DMS153 treated with DMSO at 0.1 percent for 48 hours (cell line): ENCODE measurements at regions not wholly inside any gene's neighbourhood (a gene's known extent, or its start where the extent isn't known, plus 50 kb on each side); places are given as distances from the start of the nearest gene placed in this dataset.
"Not testable (repeated sequence)": the region's sequence is repeated elsewhere in the genome, so short reads cannot be mapped to it uniquely, and the experiment has no call there.

Source experiments
- DNase-seq: peaks from one replicate; lab custom pipeline; 2025; ENCODE audit not compliant: unreplicated experiment; lab: John Stamatoyannopoulos, UW

GRCh38 chr1:53399370-53400133 is 59.6 kb upstream of the DMRTB1 start:
- DNase-seq = not testable (repeated sequence)

DNA sequence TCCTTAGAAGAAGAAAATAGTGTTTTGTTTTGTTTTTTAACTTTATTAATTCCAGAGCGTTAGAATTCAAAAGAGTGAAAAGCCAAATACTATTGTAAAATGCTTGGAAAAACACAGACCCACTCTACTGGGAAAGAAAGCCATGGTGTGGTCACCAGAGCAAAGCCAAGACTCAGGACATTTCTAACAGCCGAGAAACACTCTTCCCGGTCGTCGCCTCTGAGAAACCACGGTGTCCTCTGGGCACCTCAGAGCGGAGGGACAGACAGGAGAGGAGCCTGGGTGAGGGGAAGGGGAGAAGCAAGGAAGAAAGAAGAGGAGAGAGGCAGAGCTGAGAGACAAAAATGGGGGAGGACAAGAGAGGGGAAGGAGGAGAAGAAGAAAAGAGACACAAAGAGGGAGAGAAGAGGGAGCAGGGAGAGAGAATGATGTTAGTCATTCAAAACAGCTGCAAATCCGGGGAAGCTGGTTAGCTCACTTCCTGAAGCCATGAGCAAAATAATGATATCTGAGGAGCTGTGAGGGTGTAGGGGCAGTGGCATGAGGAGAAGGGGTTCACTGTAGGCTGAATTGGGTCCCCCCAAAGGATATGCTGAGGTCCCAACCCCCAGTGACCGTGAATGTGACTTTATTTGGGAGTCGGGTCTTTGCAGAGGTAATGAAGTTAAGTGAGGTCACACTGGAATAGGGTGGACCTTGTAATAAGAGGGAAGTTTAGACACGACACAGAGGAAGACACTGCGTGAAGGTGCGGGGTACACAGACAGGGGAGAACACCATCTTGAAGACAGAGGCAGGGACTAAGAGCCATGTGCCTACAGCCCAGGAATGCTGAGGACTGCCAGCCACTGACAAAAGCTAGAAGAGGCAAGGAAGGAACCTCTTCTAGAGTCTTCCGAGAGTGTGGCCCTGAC is 58.2 kb upstream of the DMRTB1 start:
- no peak for DNase-seq

- no peak for DNase-seq
These were observed 57.1 kb upstream of the DMRTB1 start for GRCh38 chr1:53401813-53402745.

GRCh38 chr1:53402891-53403655 is 56.1 kb upstream of the DMRTB1 start:
- DNase-seq = no peak

DNA sequence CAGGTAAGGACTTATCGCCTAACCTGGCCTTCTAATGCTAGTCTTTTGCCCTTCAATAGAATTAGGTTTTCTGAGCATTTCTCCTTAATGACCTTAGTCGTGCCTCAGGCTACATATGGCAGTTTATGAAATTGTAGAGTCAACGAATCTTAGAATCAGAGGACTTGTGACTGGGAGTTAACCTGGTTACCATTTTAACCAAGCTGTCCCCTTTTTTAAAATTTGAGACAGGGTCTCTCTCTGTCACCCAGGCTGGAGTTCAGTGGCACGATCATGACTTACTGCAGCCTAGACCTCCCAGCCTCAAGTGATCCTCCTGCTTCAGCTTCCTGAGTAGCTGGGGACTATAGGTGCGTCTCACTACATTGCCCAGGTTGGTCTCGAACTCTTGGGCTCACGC is 53.5 kb upstream of the DMRTB1 start:
- no peak for DNase-seq

GRCh38 chr1:53406551-53407235 is 52.5 kb upstream of the DMRTB1 start:
- no peak for DNase-seq

GRCh38 chr1:53408013-53408754 is 51.0 kb upstream of the DMRTB1 start:
- DNase-seq = no peak

DNA sequence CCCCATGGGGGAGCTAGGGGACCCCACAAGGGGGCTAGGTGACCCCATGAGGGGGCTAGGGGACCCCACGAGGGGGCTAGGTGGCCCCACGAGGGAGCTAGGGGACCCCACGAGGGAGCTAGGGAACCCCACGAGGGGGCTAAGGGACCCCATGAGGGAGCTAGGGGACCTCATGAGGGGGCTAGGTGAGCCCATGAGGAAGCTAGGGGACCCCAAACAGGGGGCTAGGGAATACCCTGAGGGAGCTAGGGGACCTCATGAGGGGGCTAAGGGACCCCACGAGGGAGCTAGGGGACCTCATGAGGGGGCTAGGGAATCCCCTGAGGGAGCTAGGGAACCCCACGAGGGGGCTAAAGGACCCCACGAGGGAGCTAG is 50.5 kb upstream of the DMRTB1 start:
- no peak for DNase-seq

- DNase-seq = no peak
These were observed 50.0 kb upstream of the DMRTB1 start for GRCh38 chr1:53409233-53409632.
